WTC11 (cell line): ENCODE measurements at regions not wholly inside any gene's neighbourhood (a gene's known extent, or its start where the extent isn't known, plus 50 kb on each side); places are given as distances from the start of the nearest gene placed in this dataset.
"Not testable (repeated sequence)": the region's sequence is repeated elsewhere in the genome, so short reads cannot be mapped to it uniquely, and the experiment has no call there.

ENCODE experiments used
- ATAC-seq: fragments of 200-7000 bp; cut with Tn5 transposase; 2 replicates; pipeline ENCODE4 v1.10.0; 2021; ENCODE audit warnings: mild to moderate bottlenecking, moderate library complexity
- CTCF ChIA-PET: fragments of 300-600 bp; sonication (Branson Sonifier 250); formaldehyde crosslinking; loops from one replicate; lab custom pipeline; 2021; ENCODE audit warnings: antibody characterized with exemption; lab: Charles Lee
- POLR2A ChIA-PET: fragments of 350-600 bp; sonication (Branson Sonifier 250); formaldehyde crosslinking; loops from one replicate; lab custom pipeline; 2021; ENCODE audit warnings: antibody characterized with exemption; lab: Charles Lee
- DNase-seq: peaks from one replicate; pipeline ENCODE4 v3.0.0; 2021; ENCODE audit warnings: low spot score
- H3K27ac Mint-ChIP-seq: 2 replicates; pipeline ENCODE4 v1.8.0; 2021; ENCODE audit warnings: mixed read lengths
- H3K27me3 Mint-ChIP-seq: 2 replicates; pipeline ENCODE4 v1.8.0; 2021; ENCODE audit warnings: low read depth, mild to moderate bottlenecking, moderate library complexity, mixed read lengths
- H3K36me3 Mint-ChIP-seq: 2 replicates; pipeline ENCODE4 v1.8.0; 2021; ENCODE audit warnings: mixed read lengths
- H3K4me1 Mint-ChIP-seq: 2 replicates; pipeline ENCODE4 v1.8.0; 2022; ENCODE audit warnings: mixed read lengths
- H3K4me3 Mint-ChIP-seq: 2 replicates; pipeline ENCODE4 v1.8.0; 2021; ENCODE audit warnings: mild to moderate bottlenecking, moderate library complexity, mixed read lengths
- H3K9me3 Mint-ChIP-seq: 2 replicates; pipeline ENCODE4 v1.8.0; 2021; ENCODE audit warnings: mixed read lengths
- AFF4 ChIP-seq: sonication (generic); formaldehyde crosslinking; IDR thresholded peaks from 2 replicates; pipeline ENCODE4 v1.8.1; 2023; ENCODE audit warnings: mild to moderate bottlenecking, missing genetic modification reagents, borderline replicate concordance
- AR ChIP-seq: fragments of 250-450 bp; sonication (Bioruptor Pico); IDR thresholded peaks from 2 replicates; pipeline ENCODE4 v1.9.0; 2021; ENCODE audit warnings: mild to moderate bottlenecking
- CBFB ChIP-seq: sonication (generic); formaldehyde crosslinking; IDR thresholded peaks from 2 replicates; pipeline ENCODE4 v1.8.1; 2022; ENCODE audit warnings: mild to moderate bottlenecking, low read depth, missing genetic modification reagents
- E2F4 ChIP-seq: sonication (generic); formaldehyde crosslinking; IDR thresholded peaks from 2 replicates; pipeline ENCODE4 v1.8.1; 2022; ENCODE audit warnings: low read depth, mild to moderate bottlenecking, moderate library complexity, missing genetic modification reagents, borderline replicate concordance
- ELF4 ChIP-seq: sonication (generic); formaldehyde crosslinking; IDR thresholded peaks from 2 replicates; pipeline ENCODE4 v1.8.1; 2022; ENCODE audit warnings: low read depth, mild to moderate bottlenecking, moderate library complexity, missing genetic modification reagents
- ERG ChIP-seq: fragments of 250-450 bp; sonication (Bioruptor Pico); IDR thresholded peaks from 2 replicates; pipeline ENCODE4 v1.8.0; 2021; ENCODE audit warnings: mild to moderate bottlenecking
- ESRRA ChIP-seq: sonication (generic); formaldehyde crosslinking; IDR thresholded peaks from 2 replicates; pipeline ENCODE4 v1.8.1; 2022; ENCODE audit warnings: mild to moderate bottlenecking, missing genetic modification reagents, borderline replicate concordance
- FOXP4 ChIP-seq: sonication (generic); formaldehyde crosslinking; IDR thresholded peaks from 2 replicates; pipeline ENCODE4 v1.8.0; 2022; ENCODE audit warnings: mild to moderate bottlenecking, missing genetic modification reagents
- MAX ChIP-seq: sonication (generic); formaldehyde crosslinking; IDR thresholded peaks from 2 replicates; pipeline ENCODE4 v1.8.0; 2022; ENCODE audit warnings: mild to moderate bottlenecking, missing genetic modification reagents
- NFATC4 ChIP-seq: fragments of 250-450 bp; sonication (Bioruptor Pico); IDR thresholded peaks from 2 replicates; pipeline ENCODE4 v1.9.0; 2021; ENCODE audit warnings: mild to moderate bottlenecking
- NFYB ChIP-seq: sonication (generic); formaldehyde crosslinking; conservative IDR thresholded peaks from 2 replicates; pipeline ENCODE4 v1.8.0; 2022; ENCODE audit warnings: low read depth, missing genetic modification reagents
- NR2C2 ChIP-seq: sonication (generic); formaldehyde crosslinking; IDR thresholded peaks from 2 replicates; pipeline ENCODE4 v1.8.0; 2022; ENCODE audit warnings: mild to moderate bottlenecking, missing genetic modification reagents
- OVOL2 ChIP-seq: fragments of 250-450 bp; sonication (Bioruptor Pico); IDR thresholded peaks from 2 replicates; pipeline ENCODE4 v1.9.0; 2021; ENCODE audit warnings: mild to moderate bottlenecking, borderline replicate concordance
- PREB ChIP-seq: sonication (generic); formaldehyde crosslinking; IDR thresholded peaks from 2 replicates; pipeline ENCODE4 v1.8.1; 2022; ENCODE audit warnings: mild to moderate bottlenecking, missing genetic modification reagents, moderate library complexity, borderline replicate concordance
- SOX15 ChIP-seq: fragments of 250-450 bp; sonication (Bioruptor Pico); IDR thresholded peaks from 2 replicates; pipeline ENCODE4 v1.9.0; 2021; ENCODE audit warnings: mild to moderate bottlenecking
- USF2 ChIP-seq: sonication (generic); formaldehyde crosslinking; IDR thresholded peaks from 2 replicates; pipeline ENCODE4 v1.8.1; 2023; ENCODE audit warnings: mild to moderate bottlenecking, missing genetic modification reagents, moderate library complexity
- ZNF317 ChIP-seq: sonication (generic); formaldehyde crosslinking; IDR thresholded peaks from 2 replicates; pipeline ENCODE4 v1.8.1; 2023; ENCODE audit warnings: low read depth, mild to moderate bottlenecking, moderate library complexity, missing genetic modification reagents, borderline replicate concordance

GRCh38 chr4:34974313-34974680, 1270.0 kb downstream of the ARAP2 start (continued):
- no peak for TF ChIP-seq ERG
- no peak for TF ChIP-seq USF2
- TF ChIP-seq NFATC4 (CRISPR knock-in tag) = no peak
- TF ChIP-seq ZNF317 (CRISPR knock-in tag) = no peak
- TF ChIP-seq CBFB (CRISPR knock-in tag) = no peak
- no peak for TF ChIP-seq NFYB (CRISPR knock-in tag)
- no peak for TF ChIP-seq E2F4 (CRISPR knock-in tag)
- TF ChIP-seq AR (CRISPR knock-in tag) = no peak

- H3K27ac Mint-ChIP-seq = not testable (repeated sequence)
Measured at GRCh38 chr4:35021222-35021621, 1223.1 kb downstream of the ARAP2 start.

GRCh38 chr4:35025152-35025834, 1219.0 kb downstream of the ARAP2 start:
- ChIA-PET POLR2A (no interaction called here), CTCF (no interaction called here)
- DNase-seq = no peak
- Mint-ChIP-seq H3K27ac (no peak overlapping the region), H3K36me3 (peaks cover 18% of the 10 kb centered on the region), H3K9me3 (peaks cover 21% of the 10 kb centered on the region), H3K4me1 (no peaks in the 10 kb centered on the region), H3K4me3 (no peak overlapping the region), H3K27me3 (no peaks in the 10 kb centered on the region)
- ATAC-seq = no peak
- TF ChIP-seq OVOL2 (CRISPR knock-in tag) = no peak
- TF ChIP-seq FOXP4 = no peak
- no peak for TF ChIP-seq ESRRA
- no peak for TF ChIP-seq USF2
- no peak for TF ChIP-seq PREB
- no peak for TF ChIP-seq SOX15 (CRISPR knock-in tag)
- no peak for TF ChIP-seq ELF4 (CRISPR knock-in tag)
- no peak for TF ChIP-seq NR2C2 (CRISPR knock-in tag)
- TF ChIP-seq AFF4 (CRISPR knock-in tag) = no peak
- no peak for TF ChIP-seq MAX

More at GRCh38 chr4:35021222-35021621, 1223.1 kb downstream of the ARAP2 start:
- H3K4me3 Mint-ChIP-seq, ATAC-seq, H3K4me1 Mint-ChIP-seq, POLR2A ChIA-PET, CTCF ChIA-PET, H3K27me3 Mint-ChIP-seq: not testable (repeated sequence)
- peaks cover 29% of the 10 kb centered on the region for H3K36me3 Mint-ChIP-seq
- H3K9me3 Mint-ChIP-seq = peaks cover 36% of the 10 kb centered on the region
- peak; percentile 12 for DNase-seq
